HG02884 (cell line): ENCODE measurements at regions not wholly inside any gene's neighbourhood (a gene's known extent, or its start where the extent isn't known, plus 50 kb on each side); places are given as distances from the start of the nearest gene placed in this dataset.
"Not testable (repeated sequence)": the region's sequence is repeated elsewhere in the genome, so short reads cannot be mapped to it uniquely, and the experiment has no call there.

Experiments
- ATAC-seq: cut with Tn5 transposase; IDR thresholded peaks from one replicate; pipeline ENCODE4 v1.9.1; 2021; ENCODE audit warnings: mild to moderate bottlenecking, moderate library complexity; ENCODE audit not compliant: unreplicated experiment

DNA sequence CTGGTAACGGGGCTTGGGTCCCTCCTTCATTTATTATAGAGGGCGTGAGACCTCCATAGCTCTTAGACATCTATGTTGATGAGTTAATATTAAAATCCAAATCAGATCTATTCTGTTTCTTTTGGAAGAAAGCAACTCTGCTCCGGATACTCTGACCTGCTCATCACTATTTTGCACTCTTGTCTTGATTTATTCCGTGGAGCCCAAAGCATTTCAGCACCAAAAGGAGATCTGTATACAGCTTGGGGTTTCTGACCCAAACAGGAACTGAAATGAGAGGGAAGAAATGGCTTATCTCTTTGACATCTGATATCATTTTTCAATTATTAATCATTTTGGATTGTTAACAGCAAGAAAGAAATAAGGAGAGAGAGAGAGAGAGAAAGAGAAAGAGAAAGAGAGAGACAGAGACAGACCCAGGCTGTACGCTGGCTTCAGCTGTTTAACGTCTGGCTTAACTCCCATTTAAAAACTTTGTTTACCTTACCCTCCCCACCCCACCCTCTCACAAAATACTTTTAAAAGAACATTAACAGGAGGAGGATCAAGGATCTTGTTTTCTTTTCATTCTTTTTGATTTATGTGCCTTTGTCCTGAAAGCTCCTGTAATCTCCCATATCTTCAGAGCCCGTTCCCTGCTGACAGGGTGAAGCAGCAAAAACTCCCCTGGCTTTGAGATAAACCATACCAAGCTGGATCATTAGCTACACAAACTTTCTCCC lies 231.4 kb upstream of the TUT7 start:
- ATAC-seq: no peak

DNA sequence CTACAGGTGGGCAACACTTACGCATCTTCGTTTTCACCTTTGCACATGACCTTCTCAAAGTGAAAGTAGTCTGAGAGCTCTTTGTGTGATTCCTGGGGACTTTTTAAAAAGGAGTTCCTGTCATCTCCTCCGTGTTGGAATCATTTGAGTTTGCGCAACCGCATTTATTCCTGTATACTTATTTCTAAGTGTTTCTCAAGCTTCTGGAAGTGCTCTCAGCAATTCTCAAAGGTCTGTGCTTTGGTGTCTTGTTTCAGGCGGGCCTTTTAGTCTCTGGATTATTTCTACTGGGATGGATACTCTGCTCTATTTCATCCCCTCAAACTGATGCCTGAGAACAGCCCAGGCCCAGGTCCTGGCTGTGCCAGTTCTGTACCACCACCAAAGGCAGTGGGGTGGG lies 226.5 kb upstream of the TUT7 start:
- ATAC-seq: no peak

DNA sequence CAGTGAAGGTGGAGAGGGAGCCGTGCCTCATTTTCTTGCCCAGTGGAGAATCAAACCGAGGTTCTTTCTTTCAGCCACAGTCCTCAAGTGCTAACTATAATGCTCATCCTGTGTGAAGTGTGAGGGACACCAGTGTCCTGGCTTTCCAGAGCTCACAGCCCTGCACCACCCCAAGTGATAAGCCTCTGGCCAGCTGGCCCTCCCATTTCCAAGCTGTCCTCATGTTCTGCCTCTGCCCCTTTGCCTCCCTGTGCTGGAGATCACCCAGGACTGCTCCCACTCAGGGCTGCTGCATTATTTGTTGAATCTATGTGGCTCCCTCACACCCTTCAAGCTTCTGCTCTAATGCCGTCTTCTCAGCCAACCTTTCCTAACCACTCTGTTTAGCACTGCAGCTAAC lies 224.5 kb upstream of the TUT7 start:
- ATAC-seq: no peak

DNA sequence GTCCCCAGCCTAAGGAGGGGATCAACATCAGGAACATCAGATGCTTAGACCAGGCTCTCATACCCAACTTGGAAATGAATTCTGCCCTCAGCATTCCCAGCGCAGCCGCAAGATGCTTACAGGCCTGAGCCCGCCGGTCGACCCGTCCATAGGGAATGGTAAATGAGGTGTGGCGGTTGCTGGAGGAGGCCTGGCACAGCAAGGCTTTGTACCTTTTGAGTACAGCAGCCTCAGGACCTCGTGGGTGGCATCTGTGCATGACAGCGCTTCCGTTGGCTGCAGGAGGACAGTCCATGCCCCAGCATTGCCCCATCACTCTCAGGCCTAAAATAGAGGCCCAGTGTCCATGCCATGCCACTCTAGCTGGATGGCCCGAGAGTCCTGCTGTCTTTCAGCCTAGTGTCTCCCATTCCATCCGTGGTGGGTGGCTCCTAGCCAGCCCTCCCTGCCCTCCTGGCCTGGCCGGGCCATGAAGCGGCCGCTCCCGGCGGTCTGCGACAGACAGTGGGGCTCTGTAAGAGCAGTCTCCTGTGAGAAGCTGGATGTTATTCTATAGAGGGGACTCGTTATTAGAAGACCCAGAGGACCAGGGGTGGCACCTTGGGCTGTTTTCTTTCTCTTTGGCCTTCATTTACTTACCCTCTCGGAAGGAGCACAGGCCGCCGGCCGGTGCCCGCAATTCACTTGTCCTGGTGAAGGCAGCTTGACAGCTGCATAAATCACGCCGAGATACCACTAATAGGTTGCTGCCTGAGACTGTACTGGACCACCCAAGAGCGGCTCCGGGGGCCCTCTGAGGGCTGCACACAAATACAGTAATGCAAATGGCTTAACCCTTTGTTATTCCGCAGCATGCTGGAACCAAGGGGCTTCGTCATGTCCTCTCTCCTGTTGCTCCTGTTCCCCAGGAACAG lies 223.5 kb upstream of the TUT7 start:
- ATAC-seq: no peak

DNA sequence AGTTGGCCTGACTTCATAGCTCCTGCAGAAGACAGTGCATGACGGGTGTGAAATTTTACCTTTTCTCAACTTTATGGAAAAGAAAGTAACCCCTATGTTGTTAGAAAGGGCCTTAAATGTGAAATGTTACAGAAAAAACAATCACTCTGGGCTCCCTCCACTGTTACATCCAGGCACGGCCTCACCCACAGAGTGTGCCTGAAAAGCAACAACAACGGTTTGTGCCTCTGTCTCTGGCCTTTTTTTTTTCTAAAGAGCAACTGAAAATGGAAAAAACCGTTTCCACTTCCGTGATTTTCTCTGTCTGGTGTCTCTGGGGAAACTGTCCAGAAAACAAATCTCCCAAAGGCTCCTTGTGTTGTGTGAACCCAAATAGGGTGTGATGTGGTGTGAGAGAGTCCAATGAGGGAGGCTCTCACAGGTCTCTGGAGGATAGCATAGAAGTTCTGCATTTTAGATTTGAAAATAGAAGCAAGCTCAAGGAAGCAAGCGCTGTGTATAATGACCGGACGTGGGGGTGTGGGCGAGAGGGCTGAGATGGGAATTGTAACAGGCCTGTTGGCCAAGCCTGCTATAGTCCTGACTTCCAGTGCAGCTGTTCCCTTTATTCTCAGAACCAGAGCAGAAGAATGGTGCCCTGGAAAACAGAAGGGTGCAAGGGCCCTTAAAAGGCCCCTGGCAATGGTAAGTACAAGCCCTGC lies 221.8 kb upstream of the TUT7 start:
- ATAC-seq: no peak

DNA sequence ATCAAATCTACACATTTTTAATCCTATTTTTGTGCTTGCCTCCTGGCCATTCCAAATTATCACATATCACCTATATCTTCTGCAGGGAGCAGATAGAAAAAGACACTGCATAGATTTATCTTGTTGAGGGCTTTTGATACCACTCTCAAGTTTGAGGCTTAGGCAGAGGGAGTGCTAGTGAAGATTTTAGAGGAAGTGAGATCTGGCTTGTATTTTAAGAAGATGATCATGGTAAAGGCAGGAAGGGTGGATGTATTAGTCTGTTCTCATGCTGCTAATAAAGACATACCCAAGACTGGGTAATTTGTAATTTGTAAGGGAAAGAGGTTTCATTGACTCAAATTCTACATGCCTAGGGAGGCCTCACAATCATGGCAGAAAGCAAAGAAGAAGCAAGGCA lies 220.9 kb upstream of the TUT7 start:
- no peak for ATAC-seq

DNA sequence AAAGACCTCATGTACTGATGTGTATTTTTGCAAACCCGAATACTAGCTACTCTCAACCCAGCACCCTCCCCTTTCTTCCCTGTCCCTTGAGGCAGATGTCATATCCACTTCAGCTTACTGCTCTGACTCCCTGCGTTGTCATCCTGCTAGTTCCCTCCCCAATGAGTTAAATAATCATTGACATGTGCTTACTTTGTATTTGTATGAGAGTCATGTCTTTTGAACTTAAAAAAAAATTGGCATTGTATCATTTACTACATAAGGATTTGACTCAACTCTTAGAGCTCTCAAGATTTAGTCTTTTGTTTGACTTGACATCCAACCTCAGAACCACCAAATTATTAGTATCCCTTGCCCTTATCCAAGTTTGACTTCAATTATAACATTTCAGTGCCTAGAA lies 219.7 kb upstream of the TUT7 start:
- ATAC-seq: no peak

DNA sequence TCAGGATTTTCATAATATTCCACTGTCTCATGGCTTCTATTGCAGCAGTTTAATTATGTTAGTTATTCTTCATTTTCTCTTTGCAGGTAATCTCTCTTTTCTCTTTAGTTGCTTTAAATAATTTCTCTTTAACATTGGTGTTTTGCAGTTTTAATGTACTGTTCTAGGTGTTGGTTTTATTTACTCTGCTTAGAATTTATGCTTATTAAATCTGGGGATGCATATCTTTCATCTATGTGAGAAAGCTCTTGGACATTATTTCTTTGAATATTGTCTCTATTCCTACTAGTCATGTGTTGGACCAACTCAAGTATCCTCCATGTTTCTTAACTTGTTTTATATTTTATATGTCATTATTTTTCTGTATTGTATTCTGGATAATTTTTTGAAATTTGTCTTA lies 218.7 kb upstream of the TUT7 start:
- no peak for ATAC-seq

DNA sequence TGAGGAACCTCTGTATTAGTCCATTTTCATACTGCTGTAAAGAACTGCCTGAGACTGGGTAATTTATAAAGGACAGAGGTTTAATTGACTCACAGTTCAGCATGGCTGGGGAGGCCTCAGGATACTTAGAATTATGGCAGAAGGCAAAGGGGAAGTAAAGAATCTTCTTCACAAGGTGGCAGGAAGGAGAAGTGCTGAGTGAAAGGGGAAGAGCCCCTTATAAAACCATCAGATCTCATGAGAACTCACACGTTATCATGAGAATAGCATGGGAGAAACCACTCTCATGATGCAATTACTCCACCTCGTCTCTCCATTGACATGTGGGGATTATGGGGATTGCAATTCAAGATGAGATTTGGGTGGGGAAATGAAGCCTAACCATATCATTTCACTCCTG lies 211.4 kb upstream of the TUT7 start:
- not testable (repeated sequence) for ATAC-seq

DNA sequence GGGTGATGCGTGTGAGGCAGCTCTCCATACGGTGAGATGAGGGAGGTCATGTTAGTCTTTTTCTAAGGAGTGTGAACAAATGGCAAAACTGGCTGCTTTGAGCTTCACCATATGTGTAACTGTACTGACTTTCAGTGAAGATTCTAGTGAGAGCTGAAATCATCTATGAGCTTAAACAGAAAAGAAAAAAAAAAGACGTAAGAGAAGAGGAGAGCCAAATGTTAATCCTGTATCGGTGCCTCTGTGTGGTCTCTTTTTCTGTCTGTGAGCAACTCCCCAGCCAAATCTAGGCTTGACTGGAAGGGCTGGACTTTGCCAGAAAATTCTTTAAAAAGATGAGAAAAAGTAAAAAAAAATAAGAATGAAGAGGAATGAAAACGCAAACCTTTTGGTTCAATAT lies 209.7 kb upstream of the TUT7 start:
- no peak for ATAC-seq

DNA sequence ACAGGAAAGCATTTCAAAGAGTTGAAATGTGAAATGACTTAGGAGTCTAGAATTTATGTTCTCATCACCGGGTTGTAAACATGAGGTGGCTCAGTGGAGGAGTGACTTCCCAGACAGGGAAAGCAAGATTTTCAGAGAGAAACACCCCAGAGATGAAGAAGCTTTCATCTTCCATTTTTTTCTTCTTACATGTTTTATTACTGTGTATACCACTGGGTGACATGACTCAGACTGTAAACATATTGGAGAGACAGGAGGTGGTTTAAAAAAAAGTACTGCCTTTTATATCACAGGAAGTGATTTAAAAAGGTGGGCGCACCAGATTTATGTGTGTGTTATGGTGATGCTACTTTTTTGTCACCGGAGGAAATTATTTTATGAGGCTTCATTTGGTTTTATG lies 209.1 kb upstream of the TUT7 start:
- no peak for ATAC-seq

DNA sequence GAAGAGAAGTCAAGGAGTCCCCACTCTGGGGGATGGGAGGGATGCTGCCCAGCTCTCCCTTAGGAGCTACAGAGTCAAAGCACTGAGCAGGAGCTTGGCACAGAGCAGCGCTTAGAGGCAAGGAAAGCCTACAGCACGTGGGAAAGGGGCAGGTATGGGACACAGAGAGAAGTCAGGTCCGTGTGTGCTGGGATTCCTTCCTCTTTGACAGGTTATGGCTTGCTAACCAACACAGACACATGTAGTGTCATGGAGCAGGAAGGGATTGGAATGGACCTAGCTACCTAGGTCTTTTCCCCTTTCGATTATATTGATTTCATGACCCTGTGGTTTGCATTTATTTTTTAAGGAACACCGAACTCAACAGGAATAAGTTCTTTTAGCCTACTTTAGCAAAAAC lies 208.5 kb upstream of the TUT7 start:
- no peak for ATAC-seq

DNA sequence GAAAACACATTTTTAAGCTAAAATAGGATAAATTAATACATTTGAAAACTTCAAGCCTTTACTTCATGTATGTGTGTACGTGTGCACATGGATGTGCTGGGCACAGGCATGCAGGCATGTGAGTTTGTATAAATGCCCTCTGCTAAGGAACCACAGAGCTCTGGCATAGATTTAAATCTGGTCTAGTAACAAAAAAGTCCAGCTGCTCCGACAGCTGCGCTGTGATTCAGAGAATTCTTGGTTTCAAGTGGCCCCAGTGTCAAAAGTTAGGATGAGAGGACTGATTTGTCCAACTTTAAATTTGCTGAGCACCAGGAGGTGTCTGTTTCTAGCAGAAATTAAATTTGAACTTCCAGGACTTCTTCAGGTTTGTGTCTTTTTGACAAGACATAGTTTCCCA lies 203.7 kb upstream of the TUT7 start:
- ATAC-seq: no peak

DNA sequence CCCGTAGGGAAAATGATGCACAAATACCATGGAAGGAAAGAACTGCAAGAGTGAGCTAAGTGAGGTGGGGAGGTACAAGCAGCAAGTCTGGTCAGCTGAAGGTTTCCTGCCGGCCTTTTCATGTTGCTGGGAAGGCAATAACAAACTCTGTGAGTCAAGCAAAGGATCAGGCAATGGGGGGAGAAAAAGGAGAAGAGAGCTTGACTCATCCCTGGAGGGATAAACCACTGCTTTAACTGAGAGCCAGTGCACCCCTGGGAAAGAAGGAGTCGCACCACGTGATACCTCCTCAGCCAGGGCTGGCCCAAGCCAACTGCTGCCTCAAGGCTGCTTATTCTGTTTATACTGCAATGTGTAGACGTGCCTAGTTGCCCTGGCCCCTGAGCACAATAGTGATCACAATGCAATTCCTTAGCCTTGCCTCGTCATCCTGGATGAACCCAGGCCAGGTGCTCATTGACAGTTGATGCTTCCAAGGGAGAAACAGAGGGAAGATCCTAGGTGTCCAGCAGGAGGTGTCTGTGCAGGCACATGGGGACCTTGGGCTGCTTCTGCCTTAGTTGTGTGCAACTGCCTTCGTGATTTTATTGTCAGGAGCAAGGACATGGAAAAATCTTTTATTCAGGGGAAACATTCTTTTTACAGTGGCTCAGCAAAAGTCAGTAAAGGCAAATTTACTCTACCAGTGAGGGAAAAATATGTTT lies 203.0 kb upstream of the TUT7 start:
- no peak for ATAC-seq

DNA sequence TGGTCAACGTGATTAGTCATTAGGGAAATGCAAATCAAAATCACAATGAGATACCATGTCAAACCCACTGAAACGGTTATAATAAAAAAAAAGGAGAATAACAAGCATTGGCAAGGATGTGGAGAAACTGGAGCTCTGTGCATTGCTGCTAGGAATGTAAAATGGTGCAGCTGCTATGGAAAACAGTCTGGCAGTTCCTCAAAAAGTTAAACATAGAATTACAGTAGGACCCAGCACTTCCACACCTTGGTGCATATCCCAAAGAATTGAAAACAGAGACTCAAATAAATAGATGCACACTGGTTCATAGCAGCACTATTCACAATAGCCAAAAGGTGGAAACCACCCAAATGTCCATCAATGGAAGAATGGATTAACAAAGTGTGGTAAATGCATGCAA lies 201.5 kb upstream of the TUT7 start:
- no peak for ATAC-seq

DNA sequence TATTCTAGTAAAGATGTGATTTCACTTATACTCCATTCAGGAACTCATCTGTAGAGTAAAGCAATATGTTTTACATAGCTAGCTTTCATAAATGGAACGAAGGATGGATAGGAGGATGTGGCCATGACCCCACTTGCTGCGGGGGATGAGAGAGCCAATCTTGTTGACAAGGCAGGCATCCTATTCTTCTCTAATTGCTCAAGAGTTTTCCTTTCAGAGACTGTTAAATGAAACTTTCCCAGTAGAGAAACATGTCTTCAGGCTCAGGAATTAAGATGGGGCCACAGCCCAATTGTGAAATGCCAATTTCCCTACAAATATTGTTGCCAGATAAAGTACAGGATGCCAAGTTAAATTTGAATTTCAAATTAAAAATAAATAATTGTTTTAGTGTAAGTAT lies 196.2 kb upstream of the TUT7 start:
- no peak for ATAC-seq

DNA sequence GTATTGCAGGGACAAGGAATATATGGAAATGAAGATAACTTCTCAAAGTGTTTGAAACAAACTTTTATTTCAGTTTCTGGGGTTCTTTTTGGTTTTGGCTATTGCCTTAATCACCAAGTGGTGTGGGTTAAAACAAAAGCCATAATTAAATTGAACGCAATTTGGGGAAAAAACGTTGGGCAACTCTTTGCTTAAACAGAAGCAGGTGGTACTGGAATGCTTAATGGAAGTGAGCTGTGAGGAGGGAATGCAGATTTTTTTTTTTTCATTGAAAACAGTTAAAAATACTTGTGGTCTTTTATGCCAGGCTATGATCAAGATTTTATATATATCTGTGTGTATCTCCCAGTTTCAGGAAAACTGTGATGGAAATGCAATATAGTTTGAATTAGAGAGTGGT lies 195.7 kb upstream of the TUT7 start:
- no peak for ATAC-seq

DNA sequence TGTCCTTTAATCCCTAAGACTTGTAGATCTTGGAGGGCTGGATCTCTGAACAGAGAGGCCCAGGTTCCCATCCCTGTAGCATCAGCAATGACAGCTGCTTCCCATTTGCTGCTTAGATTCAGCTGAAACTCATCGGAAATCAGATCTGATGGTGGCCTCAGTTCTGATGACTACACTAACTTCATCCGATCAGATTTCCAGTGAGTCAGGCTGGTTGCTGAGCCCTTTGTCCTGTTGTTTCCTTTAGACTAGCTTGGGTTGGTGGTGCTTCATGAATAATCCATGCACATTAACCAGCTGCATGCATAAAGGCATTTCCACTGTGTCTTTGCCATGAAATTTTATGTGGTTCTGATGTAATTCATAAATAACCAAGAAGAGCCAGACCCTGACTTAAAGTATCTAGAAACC lies 195.2 kb upstream of the TUT7 start:
- ATAC-seq: no peak

DNA sequence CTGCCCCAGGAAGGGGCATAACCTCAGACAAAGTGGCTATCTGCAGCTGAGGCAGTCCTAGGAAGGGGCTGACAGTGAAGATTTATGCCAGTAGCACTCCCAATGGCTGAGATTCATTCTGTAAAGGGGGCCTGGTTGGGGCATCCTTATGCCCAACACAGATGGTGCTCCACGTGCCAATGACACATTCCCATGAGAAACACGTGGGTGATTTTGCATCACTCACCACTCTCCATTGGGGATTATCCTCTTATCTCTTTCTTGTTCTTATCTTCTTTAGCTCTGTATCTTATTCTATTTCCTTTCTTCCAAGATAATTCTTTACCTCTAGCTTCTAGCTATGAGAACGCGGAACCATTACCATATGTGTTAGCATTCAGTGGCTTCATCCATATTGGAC lies 194.0 kb upstream of the TUT7 start:
- no peak for ATAC-seq

DNA sequence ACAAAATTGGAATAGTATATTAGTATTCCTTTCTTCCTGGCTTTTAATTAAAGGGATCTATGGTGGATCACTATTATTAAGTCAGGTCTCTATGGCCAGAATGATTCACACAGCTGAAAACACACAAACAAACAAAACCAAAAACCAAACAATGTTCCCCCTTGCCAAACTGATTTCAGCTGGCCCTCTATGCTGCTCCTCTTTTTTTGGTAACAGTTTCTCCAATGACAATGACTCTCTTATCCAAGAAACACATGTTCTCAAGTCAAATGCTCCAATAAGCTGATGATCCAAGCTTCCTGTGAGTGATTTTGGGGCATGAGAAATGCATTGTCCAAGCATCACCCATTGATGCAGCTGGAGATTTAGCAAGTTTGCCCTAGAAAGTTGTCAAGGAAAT lies 193.4 kb upstream of the TUT7 start:
- ATAC-seq: no peak

DNA sequence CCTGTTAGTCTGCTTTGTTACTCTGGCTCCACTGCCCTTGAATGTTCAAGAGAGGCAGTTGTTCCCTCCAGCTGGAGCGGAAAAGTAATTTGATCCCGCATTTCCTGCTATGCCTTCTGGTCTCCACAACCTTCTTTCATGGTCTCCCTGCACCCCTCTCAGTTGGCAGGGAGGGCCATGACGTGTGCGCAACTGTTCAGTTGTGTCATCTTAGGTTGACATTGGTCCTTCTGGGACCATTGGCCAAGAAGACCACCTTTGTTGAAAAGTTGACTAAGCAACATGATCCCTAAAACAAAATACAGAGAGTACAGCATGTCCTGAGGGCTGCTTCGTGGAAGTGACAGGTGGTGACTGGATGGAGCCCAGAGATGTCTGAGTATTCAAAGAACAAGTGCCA lies 192.5 kb upstream of the TUT7 start:
- ATAC-seq: no peak
